Breast epithelium (tissue), 3 donors: ENCODE measurements at regions not wholly inside any gene's neighbourhood (a gene's known extent, or its start where the extent isn't known, plus 50 kb on each side); places are given as distances from the start of the nearest gene placed in this dataset.

Source experiments
- CTCF ChIP-seq, 3 donors: fragments of 450-650 bp; IDR thresholded peaks; one replicate each; pipeline ENCODE4 v1.5.1; 2016 to 2017; ENCODE audit warnings: antibody characterized with exemption in 3 of 3, mild to moderate bottlenecking in 3 of 3, moderate library complexity in 3 of 3
- POLR2A ChIP-seq: fragments of 450-650 bp; IDR thresholded peaks from one replicate; pipeline ENCODE4 v1.6.1; 2016; ENCODE audit warnings: antibody characterized with exemption, mild to moderate bottlenecking, moderate library complexity

DNA sequence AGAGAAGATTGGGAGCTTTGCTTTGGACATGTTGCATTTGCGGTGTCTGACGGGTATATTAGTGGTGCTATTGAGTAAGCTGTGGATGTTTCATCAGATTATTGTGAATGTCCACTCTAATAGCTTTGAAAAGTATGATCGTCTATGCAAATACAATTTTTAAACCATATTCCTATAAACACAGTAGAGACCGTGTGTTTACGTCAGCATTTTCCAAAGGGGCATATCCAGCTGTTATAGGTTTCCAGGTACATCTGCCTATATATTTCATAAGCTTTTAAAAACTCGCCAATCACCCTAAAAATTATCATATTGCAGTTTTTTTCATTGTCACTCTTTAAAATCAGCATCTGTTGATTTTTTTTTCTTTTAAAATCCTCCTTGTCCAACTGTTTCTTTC lies 91.7 kb downstream of the NKX2-1 start:
- TF ChIP-seq CTCF (IDR thresholded peaks at IDR 0.05) (no peak), POLR2A (no peak)
